ENCODE measurements at regions not wholly inside any gene's neighbourhood (a gene's known extent, or its start where the extent isn't known, plus 50 kb on each side); places are given as distances from the start of the nearest gene placed in this dataset.
"Not testable (repeated sequence)": the region's sequence is repeated elsewhere in the genome, so short reads cannot be mapped to it uniquely, and the experiment has no call there.

- DNase-seq (no peak), ATAC-seq (no peak)
- Histone ChIP-seq H3K4me3 (no peak overlapping the region), H3K27me3 (peaks cover 0 to 7% (median 0%) of the 10 kb centered on the region in 9 donors), H3K9me3 (no peaks in the 10 kb centered on the region), H3K36me3 (no peaks in the 10 kb centered on the region), H3K27ac (no peak overlapping the region), H3K4me1 (no peaks in the 10 kb centered on the region)
- WGBS, 4 donors: 74 to 96% (median 75%) methylated on average over 7 to 8 of the region's 8 CpGs
- TF ChIP-seq POLR2A (IDR thresholded peaks at IDR 0.05): no peak
- TF ChIP-seq, protein P1, sequence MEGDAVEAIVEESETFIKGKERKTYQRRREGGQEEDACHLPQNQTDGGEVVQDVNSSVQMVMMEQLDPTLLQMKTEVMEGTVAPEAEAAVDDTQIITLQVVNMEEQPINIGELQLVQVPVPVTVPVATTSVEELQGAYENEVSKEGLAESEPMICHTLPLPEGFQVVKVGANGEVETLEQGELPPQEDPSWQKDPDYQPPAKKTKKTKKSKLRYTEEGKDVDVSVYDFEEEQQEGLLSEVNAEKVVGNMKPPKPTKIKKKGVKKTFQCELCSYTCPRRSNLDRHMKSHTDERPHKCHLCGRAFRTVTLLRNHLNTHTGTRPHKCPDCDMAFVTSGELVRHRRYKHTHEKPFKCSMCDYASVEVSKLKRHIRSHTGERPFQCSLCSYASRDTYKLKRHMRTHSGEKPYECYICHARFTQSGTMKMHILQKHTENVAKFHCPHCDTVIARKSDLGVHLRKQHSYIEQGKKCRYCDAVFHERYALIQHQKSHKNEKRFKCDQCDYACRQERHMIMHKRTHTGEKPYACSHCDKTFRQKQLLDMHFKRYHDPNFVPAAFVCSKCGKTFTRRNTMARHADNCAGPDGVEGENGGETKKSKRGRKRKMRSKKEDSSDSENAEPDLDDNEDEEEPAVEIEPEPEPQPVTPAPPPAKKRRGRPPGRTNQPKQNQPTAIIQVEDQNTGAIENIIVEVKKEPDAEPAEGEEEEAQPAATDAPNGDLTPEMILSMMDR (IDR thresholded peaks at IDR 0.05): no peak
- intact Hi-C loops (cut with DNase I): no loop called here
Measured at GRCh38 chr1:58058323-58058722, 488.2 kb downstream of the OMA1 start.

- no peaks in the 10 kb centered on the region for H3K36me3 ChIP-seq
Measured at GRCh38 chr1:58057826-58058225, 488.7 kb downstream of the OMA1 start.

DNA sequence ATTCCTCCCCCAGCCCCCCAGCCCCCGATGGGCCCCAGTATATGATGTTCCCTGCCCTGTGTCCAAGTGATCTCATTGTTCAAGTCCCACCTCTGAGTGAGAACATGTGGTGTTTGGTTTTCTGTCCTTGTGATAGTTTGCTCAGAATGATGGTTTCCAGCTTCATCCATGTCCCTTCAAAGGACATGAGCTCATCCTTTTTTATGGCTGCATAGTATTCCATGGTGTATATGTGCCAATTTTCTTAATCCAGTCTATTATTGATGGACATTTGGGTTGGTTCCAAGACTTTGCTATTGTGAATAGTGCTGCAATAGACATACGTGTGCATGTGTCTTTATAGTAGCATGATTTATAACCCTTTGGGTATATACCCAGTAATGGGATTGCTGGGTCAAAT lies 495.3 kb downstream of the OMA1 start:
- H3K4me1 ChIP-seq; DNase-seq; H3K9me3 ChIP-seq; H3K4me3 ChIP-seq; H3K36me3 ChIP-seq; intact Hi-C loops (cut with DNase I); ATAC-seq; H3K27ac ChIP-seq; H3K27me3 ChIP-seq: not testable (repeated sequence)
- 87 to 92% (median 90%) methylated on average over 2 of the region's 2 CpGs for WGBS, 4 donors

More at GRCh38 chr1:58057826-58058225, 488.7 kb downstream of the OMA1 start:
- intact Hi-C loops (cut with DNase I): no loop called here
- DNase-seq (no peak), ATAC-seq (no peak)
- no peak for TF ChIP-seq POLR2A (IDR thresholded peaks at IDR 0.05)
- TF ChIP-seq, protein P1 (IDR thresholded peaks at IDR 0.05): no peak
- Histone ChIP-seq H3K27me3 (peaks cover 0 to 6% (median 0%) of the 10 kb centered on the region in 9 donors), H3K4me3 (no peak overlapping the region), H3K27ac (no peak overlapping the region), H3K9me3 (no peaks in the 10 kb centered on the region), H3K4me1 (no peaks in the 10 kb centered on the region)

DNA sequence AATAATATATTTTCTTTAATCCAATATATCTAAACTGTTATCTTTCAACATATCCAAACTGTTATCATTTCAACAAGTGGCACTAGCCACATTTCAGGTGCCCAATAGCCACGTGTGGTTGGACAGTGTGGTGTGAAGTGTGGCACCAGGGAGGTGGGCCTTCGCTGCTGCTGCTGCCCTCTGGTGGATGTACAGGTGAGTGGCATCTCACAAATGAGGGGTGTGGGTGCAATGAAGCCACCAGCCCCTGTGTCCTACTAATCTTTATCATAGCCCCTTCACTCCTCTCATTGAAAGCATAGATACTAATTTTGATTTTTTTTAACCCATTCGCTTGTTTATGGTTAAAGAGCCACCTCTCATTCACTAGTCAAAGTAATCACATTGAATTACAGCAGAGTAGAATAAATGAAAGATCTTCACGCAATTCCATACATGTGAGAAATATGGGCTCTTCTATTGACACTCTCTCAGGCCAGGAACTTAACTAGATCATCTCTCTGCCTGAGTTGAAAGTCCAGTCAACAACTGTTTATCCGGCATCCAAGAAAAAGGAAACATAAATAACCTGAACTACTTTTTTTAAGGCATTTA lies 499.2 kb downstream of the OMA1 start:
- DNase-seq (no peak), ATAC-seq (peak in 1 of 4 donors; percentile 61)
- 62 to 69% (median 66%) methylated on average over 5 of the region's 5 CpGs for WGBS, 4 donors
- intact Hi-C loops (cut with DNase I): loop anchor here in 9 of 10 donors (2.0 to 10.0 kb wide), 7 partner anchors 623 to 1223 kb away; partner anchors contain the start of gene DAB1 (in 7 of the 9)
- H3K36me3 ChIP-seq: no peaks in the 10 kb centered on the region
- no peaks in the 10 kb centered on the region for H3K9me3 ChIP-seq
- TF ChIP-seq, protein P1 (IDR thresholded peaks at IDR 0.05): peak; percentile 49 to 77 (median 62)
- no peak for TF ChIP-seq POLR2A (IDR thresholded peaks at IDR 0.05)
- no peak overlapping the region for H3K4me3 ChIP-seq
- H3K27me3 ChIP-seq: no peaks in the 10 kb centered on the region
- H3K4me1 ChIP-seq: no peaks in the 10 kb centered on the region
- H3K27ac ChIP-seq: no peak overlapping the region
